Lung (tissue), 11 donors: ENCODE measurements at regions not wholly inside any gene's neighbourhood (a gene's known extent, or its start where the extent isn't known, plus 50 kb on each side); places are given as distances from the start of the nearest gene placed in this dataset.

Experiments used
- ATAC-seq: fragments of 200-7000 bp; cut with Tn5 transposase; one replicate; pipeline ENCODE4 v1.9.1; 2020; ENCODE audit warnings: moderate number of reproducible peaks; ENCODE audit not compliant: insufficient read depth, low FRiP score
- DNase-seq, 3 donors: peaks; one replicate each; pipeline ENCODE4 v3.0.0-alpha.2; 2013 to 2017
- H3K27ac ChIP-seq, 2 donors: one replicate each; pipeline ENCODE4 v1.5.1; 2013; ENCODE audit warnings: mild to moderate bottlenecking in 2 of 2, moderate library complexity in 2 of 2, control low read depth in 1 of 2, inconsistent platforms in 1 of 2, low read depth in 1 of 2, low read length in 1 of 2
- H3K27me3 ChIP-seq, 3 donors: one replicate each; pipeline ENCODE4 v1.5.1; 2013; ENCODE audit warnings: low read length in 2 of 3; ENCODE audit not compliant: control insufficient read depth in 3 of 3, insufficient read depth in 3 of 3
- H3K36me3 ChIP-seq, 4 donors: one replicate each; pipeline ENCODE4 v1.5.1; 2013; ENCODE audit warnings: low read length in 4 of 4, mild to moderate bottlenecking in 1 of 4, moderate library complexity in 1 of 4; ENCODE audit not compliant: control insufficient read depth in 4 of 4, insufficient read depth in 4 of 4
- H3K4me1 ChIP-seq, 5 donors: one replicate each; pipeline ENCODE4 v1.5.1; 2013; ENCODE audit warnings: low read length in 5 of 5, mild to moderate bottlenecking in 2 of 5, moderate library complexity in 1 of 5; ENCODE audit not compliant: control insufficient read depth in 5 of 5, insufficient read depth in 5 of 5
- H3K4me3 ChIP-seq: one replicate; pipeline ENCODE4 v1.5.1; 2013; ENCODE audit warnings: mild to moderate bottlenecking, control low read depth, moderate library complexity
- H3K9ac ChIP-seq, 2 donors: one replicate each; pipeline ENCODE4 v1.5.1; 2013; ENCODE audit warnings: low read length in 2 of 2, control low read depth in 1 of 2; ENCODE audit not compliant: insufficient read depth in 1 of 2
- H3K9me3 ChIP-seq, 4 donors: one replicate each; pipeline ENCODE4 v1.5.1; 2013; ENCODE audit warnings: low read length in 3 of 4, mild to moderate bottlenecking in 1 of 4, moderate library complexity in 1 of 4; ENCODE audit not compliant: control insufficient read depth in 4 of 4, insufficient read depth in 3 of 4
- WGBS, 2 donors: extraction: QIAGEN DNeasy Blood & Tissue Kit; methylation state at CpG; one replicate each; pipeline ENCODE4 v1.1.7; 2013; 5-methylcytosine and 5-hydroxymethylcytosine counted together
- TF ChIP-seq, protein P1 (sequence below): IDR thresholded peaks from 2 replicates; pipeline ENCODE4 v1.5.1; 2012; ENCODE audit warnings: mild to moderate bottlenecking; ENCODE audit errors: control extremely low read depth, extremely low read depth
- donor health status: control.
- donor health status: control.
- donor health status: Bipolar disorder and iron deficiency.
- donor health status: healthy.
- donor health status: DM: yes; HTN: yes; CAD: no.

DNA sequence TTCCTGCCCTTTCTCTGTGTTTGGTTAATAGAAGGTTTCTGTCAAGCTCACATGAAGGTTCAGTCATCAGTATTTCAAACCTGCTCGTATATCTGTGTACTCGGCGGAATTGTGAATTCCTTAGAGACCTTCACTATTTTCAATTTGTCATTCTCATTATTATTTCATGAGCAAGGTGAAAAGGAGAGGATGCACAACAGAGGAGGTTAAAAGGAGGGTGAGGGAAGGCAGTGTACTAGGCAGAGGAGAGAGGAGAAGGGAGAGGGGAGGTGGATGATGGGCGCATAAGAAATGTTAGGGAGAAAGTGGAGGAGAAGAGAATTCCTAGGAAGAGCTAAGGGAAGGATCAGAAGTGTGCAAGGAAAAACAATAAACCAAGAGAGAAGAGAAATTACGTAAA is 185.0 kb upstream of the COBL start:
- Histone ChIP-seq H3K36me3 (no peaks in the 10 kb centered on the region), H3K4me1 (no peaks in the 10 kb centered on the region), H3K9me3 (peaks cover 0 to 2% (median 0%) of the 10 kb centered on the region in 4 donors), H3K27me3 (no peaks in the 10 kb centered on the region), H3K9ac (no peak overlapping the region), H3K4me3 (no peak overlapping the region), H3K27ac (no peak overlapping the region)
- WGBS, 2 donors = 73 to 85% methylated on average over 5 of the region's 5 CpGs
- TF ChIP-seq, protein P1, sequence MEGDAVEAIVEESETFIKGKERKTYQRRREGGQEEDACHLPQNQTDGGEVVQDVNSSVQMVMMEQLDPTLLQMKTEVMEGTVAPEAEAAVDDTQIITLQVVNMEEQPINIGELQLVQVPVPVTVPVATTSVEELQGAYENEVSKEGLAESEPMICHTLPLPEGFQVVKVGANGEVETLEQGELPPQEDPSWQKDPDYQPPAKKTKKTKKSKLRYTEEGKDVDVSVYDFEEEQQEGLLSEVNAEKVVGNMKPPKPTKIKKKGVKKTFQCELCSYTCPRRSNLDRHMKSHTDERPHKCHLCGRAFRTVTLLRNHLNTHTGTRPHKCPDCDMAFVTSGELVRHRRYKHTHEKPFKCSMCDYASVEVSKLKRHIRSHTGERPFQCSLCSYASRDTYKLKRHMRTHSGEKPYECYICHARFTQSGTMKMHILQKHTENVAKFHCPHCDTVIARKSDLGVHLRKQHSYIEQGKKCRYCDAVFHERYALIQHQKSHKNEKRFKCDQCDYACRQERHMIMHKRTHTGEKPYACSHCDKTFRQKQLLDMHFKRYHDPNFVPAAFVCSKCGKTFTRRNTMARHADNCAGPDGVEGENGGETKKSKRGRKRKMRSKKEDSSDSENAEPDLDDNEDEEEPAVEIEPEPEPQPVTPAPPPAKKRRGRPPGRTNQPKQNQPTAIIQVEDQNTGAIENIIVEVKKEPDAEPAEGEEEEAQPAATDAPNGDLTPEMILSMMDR = no peak
- ATAC-seq (no peak), DNase-seq (no peak)

DNA sequence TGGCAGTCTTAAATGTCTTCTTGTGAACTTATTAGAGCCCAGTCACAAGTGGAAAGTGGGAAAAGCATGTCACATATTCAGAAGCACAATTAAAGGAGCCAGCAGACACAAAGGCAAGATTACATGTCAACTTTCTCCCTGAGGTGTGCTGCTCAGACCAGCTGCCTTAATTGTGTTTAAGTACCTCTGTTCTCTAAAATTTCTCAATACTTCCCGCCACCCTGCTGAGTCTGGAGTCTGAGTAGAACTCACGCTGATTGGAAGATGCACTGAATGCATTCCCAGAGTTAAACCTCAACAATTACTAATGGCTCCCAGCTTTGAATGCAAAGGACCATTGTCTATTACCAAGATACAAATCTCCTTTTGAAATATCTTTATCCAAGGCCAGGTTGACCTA is 166.4 kb upstream of the COBL start:
- Histone ChIP-seq H3K27ac (no peak overlapping the region), H3K27me3 (no peaks in the 10 kb centered on the region), H3K9ac (no peak overlapping the region), H3K36me3 (no peaks in the 10 kb centered on the region), H3K4me3 (no peak overlapping the region), H3K9me3 (peaks cover 0 to 2% (median 0%) of the 10 kb centered on the region in 4 donors), H3K4me1 (no peaks in the 10 kb centered on the region)
- TF ChIP-seq, protein P1 = no peak
- no peak for ATAC-seq
- DNase-seq = no peak
- 84 to 91% methylated on average over 2 of the region's 2 CpGs for WGBS, 2 donors

DNA sequence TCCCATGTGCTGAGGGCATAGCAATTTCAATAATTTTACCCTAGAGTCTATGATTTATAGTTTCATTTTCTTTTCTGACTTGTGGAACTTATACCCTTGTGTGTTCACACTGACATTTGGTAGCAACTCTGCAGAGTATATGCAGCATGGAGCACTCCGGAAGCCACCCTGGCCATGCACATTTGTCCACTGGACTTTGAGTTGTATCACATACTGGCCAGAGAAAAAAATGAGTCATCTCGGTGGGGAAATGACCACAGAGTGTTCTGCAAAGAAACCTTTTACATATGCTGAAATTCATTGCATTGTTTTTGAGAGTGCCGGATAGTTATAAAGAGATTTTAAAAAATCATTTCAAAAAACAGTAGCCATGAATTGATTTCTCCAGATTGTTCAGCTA is 164.8 kb upstream of the COBL start:
- 85 to 95% methylated on average over 3 of the region's 3 CpGs for WGBS, 2 donors
- no peaks in the 10 kb centered on the region for H3K27me3 ChIP-seq

DNA sequence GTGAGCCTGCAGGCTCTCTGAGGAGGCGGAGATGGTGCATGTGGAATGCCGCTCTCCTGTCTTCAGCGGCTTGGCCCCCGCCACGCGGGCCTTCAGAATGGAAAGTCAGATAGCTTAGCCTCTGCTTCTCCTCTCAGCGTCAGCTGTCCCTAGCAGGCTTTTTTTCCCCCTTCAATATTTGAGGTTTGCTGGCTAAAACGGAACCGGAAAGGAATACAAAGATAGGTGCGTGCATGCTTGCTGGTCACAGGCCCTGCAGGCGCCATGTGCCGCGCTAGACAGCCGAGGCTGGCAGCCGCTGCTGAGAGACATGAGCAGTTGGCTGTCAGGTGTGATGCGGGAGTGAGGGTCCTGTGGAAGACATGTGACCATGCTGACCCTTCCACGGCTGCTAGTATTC is 161.2 kb upstream of the COBL start:
- no peak overlapping the region for H3K27ac ChIP-seq
- H3K36me3 ChIP-seq = no peaks in the 10 kb centered on the region
- H3K9me3 ChIP-seq = peaks cover 0 to 3% (median 0%) of the 10 kb centered on the region in 4 donors
- TF ChIP-seq, protein P1 = no peak
- no peak overlapping the region for H3K9ac ChIP-seq
- H3K4me1 ChIP-seq = no peaks in the 10 kb centered on the region
- H3K4me3 ChIP-seq = no peak overlapping the region
- DNase-seq = no peak
- 94% methylated on average over 17 of the region's 17 CpGs for WGBS, 2 donors
- H3K27me3 ChIP-seq = no peaks in the 10 kb centered on the region
- no peak for ATAC-seq

More for the DNA sequence above, 164.8 kb upstream of the COBL start:
- no peak overlapping the region for H3K4me3 ChIP-seq
- H3K36me3 ChIP-seq = no peaks in the 10 kb centered on the region
- H3K9me3 ChIP-seq = peaks cover 0 to 2% (median 0%) of the 10 kb centered on the region in 4 donors
- H3K27ac ChIP-seq = no peak overlapping the region
- H3K4me1 ChIP-seq = no peaks in the 10 kb centered on the region
- ATAC-seq (no peak), DNase-seq (no peak)
- TF ChIP-seq, protein P1 = no peak
- no peak overlapping the region for H3K9ac ChIP-seq
